AG04450 (cell line): ENCODE measurements at regions not wholly inside any gene's neighbourhood (a gene's known extent, or its start where the extent isn't known, plus 50 kb on each side); places are given as distances from the start of the nearest gene placed in this dataset.

Experiments
- CTCF ChIA-PET: fragments of 300-600, 350-600 bp; formaldehyde crosslinking; extraction: SDS; loops from one replicate; lab custom pipeline; 2022; ENCODE audit warnings: antibody characterized with exemption, inconsistent platforms; lab: Charles Lee
- POLR2A ChIA-PET: fragments of 350-600 bp; formaldehyde crosslinking; extraction: SDS; loops from one replicate; lab custom pipeline; 2021; ENCODE audit warnings: antibody characterized with exemption, inconsistent platforms; lab: Yijun Ruan, JAX
- DNase-seq: peaks from one replicate; pipeline ENCODE4 v3.0.0-alpha.2; 2011; ENCODE audit warnings: low read depth, low spot score
- H3K27ac ChIP-seq: one replicate; pipeline ENCODE4 v1.5.1; 2012; ENCODE audit warnings: low read depth, low read length, control low read depth
- H3K27me3 ChIP-seq: one replicate; pipeline ENCODE4 v1.6.0; 2012; ENCODE audit warnings: low read length; ENCODE audit not compliant: control insufficient read depth, insufficient read depth
- H3K4me3 ChIP-seq: 2 replicates; pipeline ENCODE4 v1.5.1; 2011; ENCODE audit warnings: mild to moderate bottlenecking, low read depth, low read length, control low read depth
- H3K9me3 ChIP-seq: 2 replicates; pipeline ENCODE4 v1.5.1; 2012; ENCODE audit warnings: low read length; ENCODE audit not compliant: control insufficient read depth, insufficient read depth
- CTCF ChIP-seq: IDR thresholded peaks from 2 replicates; pipeline ENCODE4 v1.5.1; 2011; ENCODE audit warnings: low read depth, low read length, control low read depth, inconsistent platforms

GRCh38 chrX:34365471-34365870 is 233.4 kb upstream of the FAM47A start:
- no peaks in the 10 kb centered on the region for H3K9me3 ChIP-seq
- H3K27ac ChIP-seq: no peak overlapping the region
- 0 out of 2 replicates have a peak, but pooled peaks have one; percentile 4 for TF ChIP-seq CTCF
- H3K27me3 ChIP-seq: no peaks in the 10 kb centered on the region
- no peak for DNase-seq
- ChIA-PET CTCF (interaction anchor here (0.8 kb wide), 1 partner anchor 11 kb away, joined by 3 read pairs; no protein-coding TSS in a partner anchor), POLR2A (no interaction called here)
- H3K4me3 ChIP-seq: no peak overlapping the region

GRCh38 chrX:34350561-34351335 is 218.6 kb upstream of the FAM47A start:
- ChIA-PET CTCF (no interaction called here), POLR2A (no interaction called here)
- no peak for TF ChIP-seq CTCF
- Histone ChIP-seq H3K4me3 (no peak overlapping the region), H3K27me3 (no peaks in the 10 kb centered on the region), H3K9me3 (no peaks in the 10 kb centered on the region), H3K27ac (no peak overlapping the region)
- DNase-seq: no peak

- no peak for TF ChIP-seq CTCF
Measured at GRCh38 chrX:34343001-34343400, 210.9 kb upstream of the FAM47A start.

GRCh38 chrX:34341814-34342213 is 209.7 kb upstream of the FAM47A start:
- Histone ChIP-seq H3K27me3 (no peaks in the 10 kb centered on the region), H3K27ac (no peak overlapping the region), H3K9me3 (no peaks in the 10 kb centered on the region), H3K4me3 (no peak overlapping the region)
- POLR2A ChIA-PET: no interaction called here
- CTCF ChIA-PET: no interaction called here
- DNase-seq: no peak
- TF ChIP-seq CTCF: no peak

More at GRCh38 chrX:34343001-34343400, 210.9 kb upstream of the FAM47A start:
- H3K9me3 ChIP-seq: no peaks in the 10 kb centered on the region
- H3K27me3 ChIP-seq: no peaks in the 10 kb centered on the region
- no peak overlapping the region for H3K27ac ChIP-seq
- H3K4me3 ChIP-seq: no peak overlapping the region
- no peak for DNase-seq
- ChIA-PET CTCF (no interaction called here), POLR2A (no interaction called here)

GRCh38 chrX:34341258-34341657 is 209.1 kb upstream of the FAM47A start:
- CTCF ChIA-PET: no interaction called here
- TF ChIP-seq CTCF: no peak
- Histone ChIP-seq H3K9me3 (no peaks in the 10 kb centered on the region), H3K27ac (no peak overlapping the region), H3K4me3 (no peak overlapping the region), H3K27me3 (no peaks in the 10 kb centered on the region)
- DNase-seq: no peak
- POLR2A ChIA-PET: no interaction called here
